KBM-7 (cell line): ENCODE measurements at regions not wholly inside any gene's neighbourhood (a gene's known extent, or its start where the extent isn't known, plus 50 kb on each side); places are given as distances from the start of the nearest gene placed in this dataset.

Experiments
- DNase-seq: peaks from one replicate; pipeline ENCODE4 v3.0.0-alpha.2; 2015
- in situ Hi-C: fragments of 300-500 bp; cut with MboI; formaldehyde crosslinking; loops from 2 replicates; pipeline ENCODE4 v1.14.3; 2020; ENCODE audit warnings: low sequenced_read_pairs, low pct_unique_long_range_greater_than_20kb, mixed read lengths

- no peak for DNase-seq
- in situ Hi-C loops: no loop called here
Observed at GRCh38 chr22:20637750-20638506, 130.5 kb downstream of the MED15 start.

DNA sequence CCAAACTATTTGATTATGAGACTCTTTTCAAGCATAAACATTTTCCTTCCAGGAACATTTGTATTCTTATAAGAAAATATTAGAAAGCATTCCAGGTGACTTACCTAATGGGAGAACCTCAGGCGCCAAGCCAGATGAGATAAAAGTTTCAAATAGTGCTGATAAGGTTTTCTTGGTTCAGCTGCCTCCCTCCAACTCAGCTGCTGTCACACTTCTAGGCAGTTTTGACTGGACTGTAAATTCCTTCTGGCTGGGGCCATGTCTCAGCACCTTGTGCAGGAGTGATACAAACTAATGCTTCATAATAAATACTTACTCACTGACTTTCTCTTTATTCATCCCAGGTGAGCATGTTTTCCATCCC is 131.1 kb downstream of the MED15 start:
- in situ Hi-C loops: no loop called here
- no peak for DNase-seq

DNA sequence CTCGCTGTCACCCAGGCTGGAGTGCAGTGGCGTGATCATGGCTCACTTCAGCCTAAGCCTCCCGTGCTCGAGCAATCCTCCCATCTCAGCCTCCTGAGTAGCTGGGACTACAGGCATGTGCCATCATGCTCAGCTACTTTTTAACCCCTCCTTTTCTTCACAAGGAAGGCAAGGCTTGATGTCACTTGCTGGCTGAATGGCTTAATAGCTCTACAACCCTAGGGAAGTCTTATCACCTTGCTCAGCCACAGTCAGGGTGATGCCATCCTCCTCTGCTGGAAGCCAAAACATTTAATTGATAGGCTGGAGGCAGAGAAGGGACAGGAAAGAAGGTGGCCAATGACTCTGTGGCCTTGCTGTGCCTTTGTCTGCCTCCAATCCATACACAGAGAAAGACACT is 131.9 kb downstream of the MED15 start:
- in situ Hi-C loops: no loop called here
- DNase-seq: no peak

- in situ Hi-C loops: no loop called here
Observed at GRCh38 chr22:20639750-20640149, 132.3 kb downstream of the MED15 start.

DNA sequence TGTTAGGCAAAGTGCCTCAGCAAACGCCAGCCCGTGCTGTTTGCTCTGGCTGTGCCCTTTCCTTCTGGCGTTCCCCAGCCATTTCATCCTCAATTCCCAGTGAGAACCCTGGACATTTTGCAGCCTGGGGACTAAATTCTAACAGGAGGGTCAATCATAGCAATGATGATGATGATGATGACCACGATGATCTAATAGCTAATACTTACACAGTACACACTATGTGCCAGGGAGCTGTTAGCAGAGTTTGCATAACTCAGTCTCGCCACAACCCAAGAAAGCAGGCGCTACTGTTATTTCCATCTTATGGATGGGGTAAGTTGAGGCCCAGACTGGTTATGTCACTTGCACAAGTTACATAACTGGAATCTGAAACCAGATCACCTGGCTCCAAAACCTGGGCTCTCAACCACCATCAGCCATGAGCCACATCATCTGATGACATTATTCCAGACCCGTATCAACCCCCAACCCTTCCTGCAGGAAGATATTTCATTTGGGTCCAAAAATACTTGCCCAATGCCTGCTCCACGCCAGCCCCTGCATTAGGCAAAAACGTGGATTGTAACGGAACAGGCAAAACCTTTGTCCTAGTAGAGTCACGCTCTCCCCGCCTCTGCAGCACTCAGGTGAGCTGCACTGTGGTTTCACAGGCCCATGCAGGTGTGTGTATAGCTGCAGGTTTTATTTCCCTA is 132.6 kb upstream of the SERPIND1 start:
- DNase-seq: no peak
- in situ Hi-C loops: no loop called here

More at GRCh38 chr22:20639750-20640149, 132.3 kb downstream of the MED15 start:
- DNase-seq: no peak

DNA sequence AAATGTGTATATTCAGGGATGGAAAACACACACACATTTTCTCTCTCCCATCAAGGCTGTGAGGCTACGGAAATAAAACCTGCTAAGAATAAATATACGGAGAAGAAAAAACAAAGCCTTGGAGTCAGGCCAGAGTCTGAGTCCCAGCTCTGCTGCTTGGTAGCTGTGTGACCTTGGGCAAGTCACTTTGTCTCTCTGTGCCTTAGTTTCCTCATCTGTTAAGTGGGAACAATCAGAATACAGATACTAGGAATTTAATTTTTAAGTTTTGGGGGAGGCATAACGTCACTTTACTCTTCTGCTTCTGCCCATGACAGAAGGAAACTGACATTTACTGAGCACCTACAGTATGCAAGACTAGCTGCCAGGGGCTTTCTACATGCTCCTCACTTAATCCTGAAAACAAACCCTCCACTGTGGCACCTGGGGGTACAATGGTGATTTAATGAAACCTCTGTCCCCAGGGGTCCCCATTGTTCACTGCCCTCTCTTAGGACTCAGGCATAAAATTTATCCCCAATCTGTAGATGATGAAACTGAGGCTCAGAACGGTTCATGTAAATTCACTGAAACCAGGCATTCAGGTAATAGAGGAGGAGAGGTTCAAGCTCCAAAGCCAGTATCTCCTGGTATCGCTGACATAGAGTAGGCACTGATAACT is 131.9 kb upstream of the SERPIND1 start:
- in situ Hi-C loops: no loop called here
- DNase-seq: no peak

GRCh38 chr22:20642668-20643179 is 131.2 kb upstream of the SERPIND1 start:
- DNase-seq: no peak
- in situ Hi-C loops: no loop called here

GRCh38 chr22:20644071-20644642 is 129.8 kb upstream of the SERPIND1 start:
- in situ Hi-C loops: no loop called here
- DNase-seq: no peak

DNA sequence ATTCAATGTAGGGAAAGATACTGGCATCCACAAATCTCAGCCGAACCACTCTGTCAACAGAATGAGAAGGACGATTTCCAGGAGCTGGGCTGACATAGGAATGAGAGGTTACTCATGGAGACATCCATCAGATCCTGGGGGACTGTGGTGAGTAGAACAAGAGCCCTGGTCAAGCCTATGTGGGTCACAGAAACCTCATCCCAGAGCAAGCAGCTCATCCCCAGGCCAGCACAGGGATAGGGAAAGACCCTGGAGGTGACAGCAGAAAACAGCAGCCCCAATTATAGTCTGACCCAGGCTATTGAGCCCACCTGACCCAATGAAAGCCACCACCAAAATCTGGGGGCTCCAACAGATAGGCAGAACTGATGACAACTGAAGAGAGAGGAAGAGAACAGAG is 128.0 kb upstream of the SERPIND1 start:
- in situ Hi-C loops: no loop called here
- DNase-seq: no peak

DNA sequence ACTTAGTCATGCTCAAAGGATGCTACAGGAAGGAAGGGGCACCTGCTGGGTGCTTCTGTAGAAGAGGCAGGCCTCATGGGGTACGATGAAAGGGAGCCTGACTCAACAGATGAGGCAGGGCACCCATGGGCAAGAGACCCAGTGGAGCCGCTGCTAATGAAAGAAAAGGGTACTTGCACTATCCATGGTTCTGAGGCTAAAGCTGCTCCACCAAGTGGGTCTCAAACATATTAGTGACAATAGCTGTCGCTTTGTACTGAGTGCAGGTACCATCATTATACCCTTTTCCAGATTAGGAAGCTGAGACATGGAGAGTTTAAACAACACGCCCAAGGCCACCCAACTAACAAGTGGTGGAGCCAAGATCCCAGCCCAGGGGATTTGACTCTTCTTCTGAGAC is 127.5 kb upstream of the SERPIND1 start:
- in situ Hi-C loops: no loop called here
- DNase-seq: no peak

- DNase-seq: no peak
- in situ Hi-C loops: no loop called here
Observed at GRCh38 chr22:20646906-20647305, 127.0 kb upstream of the SERPIND1 start.

- no peak for DNase-seq
- in situ Hi-C loops: no loop called here
Observed at GRCh38 chr22:20647586-20648305, 126.2 kb upstream of the SERPIND1 start.

DNA sequence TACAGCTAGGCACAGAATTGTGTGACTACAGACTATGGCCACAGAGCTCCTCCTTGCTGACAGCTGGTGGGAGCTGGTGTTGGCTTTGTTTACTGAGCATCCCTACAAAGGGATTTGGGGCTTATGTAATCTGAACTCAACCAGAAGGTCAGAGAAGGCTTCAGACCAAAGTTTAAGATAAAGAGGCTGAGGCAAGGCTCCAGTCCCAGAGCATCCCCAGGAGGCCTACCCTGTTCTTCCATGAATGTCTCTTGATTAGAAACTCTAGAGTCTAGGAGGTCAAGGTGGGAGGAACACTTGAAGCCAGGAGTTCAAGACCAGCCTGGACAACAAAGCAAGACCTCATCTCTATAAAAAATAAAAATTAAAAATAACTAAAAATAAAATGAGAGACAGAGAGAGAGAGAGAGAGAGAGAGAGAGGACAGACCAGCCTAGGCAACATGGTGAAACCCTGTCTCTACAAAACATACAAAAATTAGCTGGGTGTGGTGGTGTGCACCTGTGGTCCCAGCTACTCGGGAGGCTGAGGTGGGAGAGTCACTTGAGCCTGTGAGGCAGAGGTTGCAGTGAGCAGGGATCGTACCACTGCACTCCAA is 125.5 kb upstream of the SERPIND1 start:
- DNase-seq: no peak
- in situ Hi-C loops: no loop called here

DNA sequence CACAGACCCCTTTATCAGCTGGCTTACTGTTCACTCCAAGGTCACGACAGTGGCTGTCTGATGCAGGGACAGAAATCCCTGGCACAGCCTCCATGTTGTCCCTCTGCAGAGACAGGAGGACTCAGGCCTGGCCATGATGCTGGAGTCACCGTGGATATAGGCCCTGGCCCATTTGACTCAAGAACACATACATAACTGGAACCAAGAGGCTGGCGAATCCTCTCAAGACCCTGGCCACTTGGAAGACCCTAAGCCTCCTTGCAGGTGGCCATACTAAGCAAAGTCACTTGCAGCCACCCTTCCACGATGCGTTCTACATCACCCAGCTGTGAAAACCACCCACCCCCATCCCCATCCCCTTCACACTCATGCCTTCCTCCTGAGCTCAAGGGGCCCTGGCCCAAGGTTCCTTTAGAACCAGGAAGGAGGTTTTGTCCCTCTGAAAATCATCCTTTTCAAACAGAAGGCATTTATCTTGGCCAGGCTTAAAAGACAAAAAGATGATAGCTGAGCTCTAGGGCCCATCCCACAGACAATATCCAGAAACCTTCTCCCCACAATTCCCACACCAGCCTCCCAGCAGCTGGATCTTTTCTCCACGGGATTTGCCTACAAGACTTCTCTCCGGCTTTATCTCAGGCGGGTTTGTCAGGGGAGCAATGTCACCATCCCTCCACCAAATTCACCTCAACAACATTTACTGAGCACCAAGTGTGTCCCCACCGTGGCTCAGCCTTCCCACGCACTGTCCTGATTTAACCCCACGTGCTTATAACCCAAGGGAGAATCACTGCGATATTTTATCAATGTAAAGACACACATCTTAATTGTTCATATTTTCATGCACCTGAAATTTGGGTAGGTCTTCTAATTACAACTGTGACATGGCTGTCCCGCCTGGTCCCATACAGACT is 123.4 kb upstream of the SERPIND1 start:
- in situ Hi-C loops: no loop called here
- no peak for DNase-seq

DNA sequence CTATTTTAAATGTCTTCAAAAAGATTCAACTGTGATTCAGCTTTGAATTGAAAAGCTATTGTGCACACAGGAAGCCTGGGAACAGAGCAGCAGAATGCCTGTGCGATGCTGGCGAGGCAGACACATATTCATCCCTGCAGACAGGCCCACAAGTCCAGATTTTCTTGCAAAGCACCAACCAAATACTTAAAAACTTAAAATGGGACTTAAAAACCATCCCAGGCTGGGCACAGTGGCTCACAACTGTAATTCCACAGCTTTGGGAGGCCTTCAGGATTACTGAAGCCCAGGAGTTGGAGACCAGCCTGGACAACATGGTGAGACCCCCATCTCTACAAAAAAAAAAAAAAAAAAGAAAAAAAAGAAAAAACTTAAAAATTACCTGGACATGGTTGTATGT is 122.6 kb upstream of the SERPIND1 start:
- in situ Hi-C loops: no loop called here
- DNase-seq: no peak

GRCh38 chr22:20652130-20652529 is 121.8 kb upstream of the SERPIND1 start:
- DNase-seq: no peak
- in situ Hi-C loops: no loop called here

GRCh38 chr22:20652582-20652981 is 121.3 kb upstream of the SERPIND1 start:
- no peak for DNase-seq
- in situ Hi-C loops: no loop called here
